ENCODE measurements at regions not wholly inside any gene's neighbourhood (a gene's known extent, or its start where the extent isn't known, plus 50 kb on each side); places are given as distances from the start of the nearest gene placed in this dataset.

- TF ChIP-seq CTCF (conservative IDR thresholded peaks at IDR 0.05 in 1 of 2, IDR thresholded peaks at IDR 0.05 in 1 of 2; ENCODE audit: low read depth in 1 of 2, low read length in 2 of 2), result no peak
- TF ChIP-seq EZH2 (IDR thresholded peaks at IDR 0.05; ENCODE audit: low read length, missing control alignments), result no peak
Measured at GRCh38 chr9:78813602-78814180, 516.8 kb downstream of the PSAT1 start.
